CD14-positive monocyte (primary cell): ENCODE measurements at regions not wholly inside any gene's neighbourhood (a gene's known extent, or its start where the extent isn't known, plus 50 kb on each side); places are given as distances from the start of the nearest gene placed in this dataset.

ENCODE experiments used
- DNase-seq, 3 donors: peaks; one replicate each; pipeline ENCODE4 v3.0.0-alpha.2; 2011 to 2022
- H2AFZ ChIP-seq: 2 replicates; pipeline ENCODE4 v1.6.0; 2012; ENCODE audit warnings: mild to moderate bottlenecking, low read depth, low read length, inconsistent platforms; ENCODE audit not compliant: insufficient read depth, poor library complexity, severe bottlenecking
- H3K27ac ChIP-seq, 2 donors: 1 replicate in 1 of 2; 2 replicates in 1 of 2; pipeline ENCODE4 v1.5.1; 2012 to 2013; ENCODE audit warnings: low read length in 2 of 2, control low read depth in 1 of 2, inconsistent platforms in 1 of 2, low read depth in 1 of 2, mild to moderate bottlenecking in 1 of 2
- H3K27me3 ChIP-seq, 2 donors: one replicate each; pipeline versions ENCODE4 v1.6.0 to v1.6.1; 2011 to 2013; ENCODE audit warnings: low read length in 2 of 2; ENCODE audit not compliant: control insufficient read depth in 2 of 2, insufficient read depth in 2 of 2
- H3K36me3 ChIP-seq, 2 donors: replicated peaks in 1 of 2; 1 replicate in 1 of 2; 2 replicates in 1 of 2; pipeline versions ENCODE4 v1.5.1 to v1.6.1; 2012 to 2013; ENCODE audit warnings: low read length in 2 of 2, control low read depth in 1 of 2, inconsistent platforms in 1 of 2, mild to moderate bottlenecking in 1 of 2; ENCODE audit not compliant: insufficient read depth in 2 of 2, control insufficient read depth in 1 of 2
- H3K4me1 ChIP-seq, 2 donors: 1 replicate in 1 of 2; 2 replicates in 1 of 2; pipeline versions ENCODE4 v1.5.1 to v1.6.1; 2012 to 2013; ENCODE audit warnings: low read length in 2 of 2, control low read depth in 1 of 2, inconsistent platforms in 1 of 2, mild to moderate bottlenecking in 1 of 2, moderate library complexity in 1 of 2; ENCODE audit not compliant: insufficient read depth in 2 of 2, control insufficient read depth in 1 of 2
- H3K4me2 ChIP-seq: replicated peaks from 2 replicates; pipeline ENCODE3; 2012; ENCODE audit warnings: low read length, moderate library complexity, mild to moderate bottlenecking; ENCODE audit not compliant: poor library complexity, severe bottlenecking; ENCODE audit errors: extremely low read depth
- H3K4me3 ChIP-seq, 3 experiments: fragments of 200-600 bp in 1 of 3; sonication (generic) in 1 of 3; replicated peaks in 1 of 3; 1 replicate in 2 of 3; 2 replicates in 1 of 3; pipeline ENCODE4 v1.5.1; 2011 to 2013; ENCODE audit warnings: low read length in 3 of 3, mild to moderate bottlenecking in 3 of 3, control low read depth in 2 of 3, low read depth in 2 of 3, inconsistent platforms in 1 of 3, moderate library complexity in 1 of 3
- H3K79me2 ChIP-seq: 2 replicates; pipeline ENCODE4 v1.6.0; 2012; ENCODE audit warnings: mild to moderate bottlenecking, control low read depth, inconsistent platforms, low read length, moderate library complexity; ENCODE audit not compliant: insufficient read depth
- H3K9ac ChIP-seq: 2 replicates; pipeline ENCODE4 v1.6.0; 2017; ENCODE audit warnings: low read length, mild to moderate bottlenecking; ENCODE audit not compliant: insufficient read depth, poor library complexity, severe bottlenecking
- H3K9me3 ChIP-seq, 2 donors: replicated peaks in 1 of 2; 1 replicate in 1 of 2; 2 replicates in 1 of 2; pipeline versions ENCODE4 v1.5.1 to v1.6.1; 2012 to 2013; ENCODE audit warnings: low read length in 2 of 2, control low read depth in 1 of 2; ENCODE audit not compliant: control insufficient read depth in 1 of 2, insufficient read depth in 1 of 2
- H4K20me1 ChIP-seq: 2 replicates; pipeline ENCODE4 v1.6.0; 2012; ENCODE audit warnings: mild to moderate bottlenecking, low read length, control low read depth, moderate library complexity; ENCODE audit not compliant: insufficient read depth
- H3K27ac Mint-ChIP-seq, 7 donors: one replicate each; pipeline ENCODE4 v1.8.0; 2020; ENCODE audit warnings: mild to moderate bottlenecking in 7 of 7, mixed read lengths in 7 of 7, moderate library complexity in 6 of 7, inconsistent platforms in 2 of 7
- H3K27me3 Mint-ChIP-seq, 3 donors: one replicate each; pipeline ENCODE4 v1.8.0; 2021 to 2022; ENCODE audit warnings: low read depth in 3 of 3, mild to moderate bottlenecking in 3 of 3, mixed read lengths in 3 of 3, moderate library complexity in 3 of 3, inconsistent platforms in 1 of 3
- H3K36me3 Mint-ChIP-seq, 2 donors: one replicate each; pipeline ENCODE4 v1.8.0; 2020; ENCODE audit warnings: mixed read lengths in 2 of 2, inconsistent platforms in 1 of 2, mild to moderate bottlenecking in 1 of 2
- H3K4me1 Mint-ChIP-seq: one replicate; pipeline ENCODE4 v1.8.0; 2020; ENCODE audit warnings: mild to moderate bottlenecking, mixed read lengths
- H3K4me3 Mint-ChIP-seq, 2 donors: one replicate each; pipeline ENCODE4 v1.8.0; 2020; ENCODE audit warnings: mild to moderate bottlenecking in 2 of 2, mixed read lengths in 2 of 2, moderate library complexity in 1 of 2
- H3K9me3 Mint-ChIP-seq, 7 donors: one replicate each; pipeline ENCODE4 v1.8.0; 2020 to 2022; ENCODE audit warnings: mixed read lengths in 7 of 7, mild to moderate bottlenecking in 6 of 7, moderate library complexity in 6 of 7, inconsistent platforms in 2 of 7
- CTCF ChIP-seq: fragments of 200-600 bp; IDR thresholded peaks from one replicate; pipeline ENCODE4 v1.8.0; 2022; ENCODE audit warnings: antibody characterized with exemption, mild to moderate bottlenecking
- WGBS: methylation state at CpG from one replicate; pipeline ENCODE4 v1.1.5; 2013; ENCODE audit warnings: missing lambda C conversion rate; ENCODE audit not compliant: insufficient coverage; 5-methylcytosine and 5-hydroxymethylcytosine counted together
- intact Hi-C, 2 donors: fragments of 100-400 bp; cut with micrococcal nuclease; formaldehyde crosslinking; loops; one replicate each; pipeline versions ENCODE4 v1.15.0 to v1.15.1; 2023

- H3K36me3 Mint-ChIP-seq, result no peaks in the 10 kb centered on the region
- no peaks in the 10 kb centered on the region for H3K4me1 ChIP-seq
- H3K36me3 ChIP-seq, result no peaks in the 10 kb centered on the region
- H3K4me3 ChIP-seq, result no peak overlapping the region
- no peak overlapping the region for H3K4me3 Mint-ChIP-seq
- peak overlapping the region in 1 of 7 donors; percentile 7 for H3K27ac Mint-ChIP-seq
- no peak overlapping the region for H2AFZ ChIP-seq
- H3K27ac ChIP-seq, result no peak overlapping the region
- H3K9me3 Mint-ChIP-seq, result peaks cover 6 to 17% (median 8%) of the 10 kb centered on the region in 7 donors
- H4K20me1 ChIP-seq, result no peaks in the 10 kb centered on the region
- no peak overlapping the region for H3K4me2 ChIP-seq
- intact Hi-C loops, result no loop called here
- H3K79me2 ChIP-seq, result no peaks in the 10 kb centered on the region
- TF ChIP-seq CTCF, result no peak
- peaks cover 7 to 9% of the 10 kb centered on the region in 2 donors for H3K9me3 ChIP-seq
- DNase-seq, result no peak
- no peaks in the 10 kb centered on the region for H3K27me3 Mint-ChIP-seq
- H3K9ac ChIP-seq, result no peak overlapping the region
- no peaks in the 10 kb centered on the region for H3K27me3 ChIP-seq
- 63% methylated on average over 9 of the region's 11 CpGs for WGBS
- H3K4me1 Mint-ChIP-seq, result no peaks in the 10 kb centered on the region
Measured at GRCh38 chr5:6083311-6083978, 294.9 kb downstream of the MED10 start.

- Histone ChIP-seq H2AFZ (no peak overlapping the region), H3K27ac (no peak overlapping the region), H3K4me3 (no peak overlapping the region), H3K27me3 (no peaks in the 10 kb centered on the region), H3K79me2 (no peaks in the 10 kb centered on the region), H3K36me3 (no peaks in the 10 kb centered on the region), H3K4me1 (no peaks in the 10 kb centered on the region), H3K9ac (no peak overlapping the region), H3K4me2 (no peak overlapping the region), H3K9me3 (peaks cover 2 to 3% of the 10 kb centered on the region in 2 donors), H4K20me1 (no peaks in the 10 kb centered on the region)
- no peak for TF ChIP-seq CTCF
- H3K9me3 Mint-ChIP-seq, result peaks cover 2 to 14% (median 8%) of the 10 kb centered on the region in 7 donors
- no peak for DNase-seq
- H3K4me1 Mint-ChIP-seq, result no peaks in the 10 kb centered on the region
- 83% methylated on average over 1 of the region's 2 CpGs for WGBS
- intact Hi-C loops, result no loop called here
- no peak overlapping the region for H3K4me3 Mint-ChIP-seq
- no peak overlapping the region for H3K27ac Mint-ChIP-seq
- H3K36me3 Mint-ChIP-seq, result no peaks in the 10 kb centered on the region
- no peaks in the 10 kb centered on the region for H3K27me3 Mint-ChIP-seq
Measured at GRCh38 chr5:6082685-6083084, 295.7 kb downstream of the MED10 start.
